ENCODE measurements at regions not wholly inside any gene's neighbourhood (a gene's known extent, or its start where the extent isn't known, plus 50 kb on each side); places are given as distances from the start of the nearest gene placed in this dataset.
"Not testable (repeated sequence)": the region's sequence is repeated elsewhere in the genome, so short reads cannot be mapped to it uniquely, and the experiment has no call there.

GRCh38 chr4:131609039-131609438 is 1540.1 kb upstream of the PCDH10 start:
- no peaks in the 10 kb centered on the region for H3K27me3 ChIP-seq (replicated peaks; ENCODE audit: insufficient read depth, low read depth, low read length, poor library complexity)
- no peak overlapping the region for H3K27ac ChIP-seq (ENCODE audit: low read depth, low read length, poor library complexity, severe bottlenecking)
- CTCF ChIA-PET, result no interaction called here
- no TSS peak for BruUV-seq (replicated peaks)
- no peak overlapping the region for H3K4me3 ChIP-seq (ENCODE audit: low read depth, low read length, poor library complexity, severe bottlenecking)
- H3K4me1 ChIP-seq (ENCODE audit: insufficient read depth, low read length, poor library complexity, severe bottlenecking), result no peaks in the 10 kb centered on the region
- no peaks in the 10 kb centered on the region for H3K9me3 ChIP-seq (ENCODE audit: low read depth, low read length, poor library complexity, severe bottlenecking)
- TF ChIP-seq CTCF (conservative IDR thresholded peaks at IDR 0.05; ENCODE audit: low read depth, low read length) (no peak), EZH2 (IDR thresholded peaks at IDR 0.05; ENCODE audit: borderline replicate concordance, low read depth, low read length, poor library complexity, severe bottlenecking) (no peak)
- intact Hi-C loops (cut with micrococcal nuclease; ENCODE audit: unreplicated experiment), result no loop called here
- POLR2A ChIA-PET (ENCODE audit: low non-redundant PET), result no interaction called here
- no peak for DNase-seq (ENCODE audit: low spot score)
- H3K36me3 ChIP-seq (ENCODE audit: insufficient read depth, low read length, poor library complexity, severe bottlenecking), result no peaks in the 10 kb centered on the region

- CTCF ChIA-PET; BruUV-seq (replicated peaks); H3K36me3 ChIP-seq (ENCODE audit: insufficient read depth, low read length, poor library complexity, severe bottlenecking); POLR2A ChIA-PET (ENCODE audit: low non-redundant PET); H3K4me1 ChIP-seq (ENCODE audit: insufficient read depth, low read length, poor library complexity, severe bottlenecking); H3K27me3 ChIP-seq (replicated peaks; ENCODE audit: insufficient read depth, low read depth, low read length, poor library complexity); H3K9me3 ChIP-seq (ENCODE audit: low read depth, low read length, poor library complexity, severe bottlenecking); H3K27ac ChIP-seq (ENCODE audit: low read depth, low read length, poor library complexity, severe bottlenecking); H3K4me3 ChIP-seq (ENCODE audit: low read depth, low read length, poor library complexity, severe bottlenecking); intact Hi-C loops (cut with micrococcal nuclease; ENCODE audit: unreplicated experiment): not testable (repeated sequence)
- DNase-seq (ENCODE audit: low spot score), result peak; percentile 35
These were observed 1538.6 kb upstream of the PCDH10 start for GRCh38 chr4:131610517-131610916.

- intact Hi-C loops (cut with micrococcal nuclease; ENCODE audit: unreplicated experiment), result no loop called here
- Histone ChIP-seq H3K27ac (ENCODE audit: low read depth, low read length, poor library complexity, severe bottlenecking) (no peak overlapping the region), H3K9me3 (ENCODE audit: low read depth, low read length, poor library complexity, severe bottlenecking) (no peaks in the 10 kb centered on the region), H3K4me3 (ENCODE audit: low read depth, low read length, poor library complexity, severe bottlenecking) (no peak overlapping the region), H3K4me1 (ENCODE audit: insufficient read depth, low read length, poor library complexity, severe bottlenecking) (no peaks in the 10 kb centered on the region), H3K36me3 (ENCODE audit: insufficient read depth, low read length, poor library complexity, severe bottlenecking) (no peaks in the 10 kb centered on the region), H3K27me3 (replicated peaks; ENCODE audit: insufficient read depth, low read depth, low read length, poor library complexity) (no peaks in the 10 kb centered on the region)
- ChIA-PET POLR2A (ENCODE audit: low non-redundant PET) (no interaction called here), CTCF (no interaction called here)
- BruUV-seq (replicated peaks), result no TSS peak
- TF ChIP-seq EZH2 (IDR thresholded peaks at IDR 0.05; ENCODE audit: borderline replicate concordance, low read depth, low read length, poor library complexity, severe bottlenecking) (no peak), CTCF (conservative IDR thresholded peaks at IDR 0.05; ENCODE audit: low read depth, low read length) (no peak)
- no peak for DNase-seq (ENCODE audit: low spot score)
These were observed 1535.8 kb upstream of the PCDH10 start for GRCh38 chr4:131613086-131613823.

- BruUV-seq (replicated peaks), result no TSS peak
These were observed 1535.3 kb upstream of the PCDH10 start for GRCh38 chr4:131613824-131614216.

More at GRCh38 chr4:131613824-131614216, 1535.3 kb upstream of the PCDH10 start:
- Histone ChIP-seq H3K9me3 (ENCODE audit: low read depth, low read length, poor library complexity, severe bottlenecking) (no peaks in the 10 kb centered on the region), H3K27ac (ENCODE audit: low read depth, low read length, poor library complexity, severe bottlenecking) (no peak overlapping the region), H3K4me3 (ENCODE audit: low read depth, low read length, poor library complexity, severe bottlenecking) (no peak overlapping the region), H3K36me3 (ENCODE audit: insufficient read depth, low read length, poor library complexity, severe bottlenecking) (no peaks in the 10 kb centered on the region), H3K4me1 (ENCODE audit: insufficient read depth, low read length, poor library complexity, severe bottlenecking) (no peaks in the 10 kb centered on the region), H3K27me3 (replicated peaks; ENCODE audit: insufficient read depth, low read depth, low read length, poor library complexity) (no peaks in the 10 kb centered on the region)
- ChIA-PET POLR2A (ENCODE audit: low non-redundant PET) (no interaction called here), CTCF (no interaction called here)
- TF ChIP-seq CTCF (conservative IDR thresholded peaks at IDR 0.05; ENCODE audit: low read depth, low read length), result no peak
- TF ChIP-seq EZH2 (IDR thresholded peaks at IDR 0.05; ENCODE audit: borderline replicate concordance, low read depth, low read length, poor library complexity, severe bottlenecking), result no peak
- intact Hi-C loops (cut with micrococcal nuclease; ENCODE audit: unreplicated experiment), result no loop called here
- no peak for DNase-seq (ENCODE audit: low spot score)

All from A673 (cell line).